Keratinocyte (primary cell): ENCODE measurements at regions not wholly inside any gene's neighbourhood (a gene's known extent, or its start where the extent isn't known, plus 50 kb on each side); places are given as distances from the start of the nearest gene placed in this dataset.
"Not testable (repeated sequence)": the region's sequence is repeated elsewhere in the genome, so short reads cannot be mapped to it uniquely, and the experiment has no call there.

Experiments
- DNase-seq: peaks from one replicate; pipeline ENCODE4 v3.0.0-alpha.2; 2011; ENCODE audit warnings: low read depth, missing footprints, low spot score
- FAIRE-seq: peaks from 2 replicates; lab custom pipeline; 2011; peaks lifted over from hg19 to GRCh38; lab: Jason Lieb, UNC
- H2AFZ ChIP-seq: 2 replicates; pipeline ENCODE4 v1.6.0; 2012; ENCODE audit warnings: low read length, control low read depth, inconsistent platforms; ENCODE audit not compliant: control insufficient read depth
- H3K27ac ChIP-seq: 2 replicates; pipeline ENCODE4 v1.5.1; 2011; ENCODE audit warnings: low read length; ENCODE audit not compliant: control insufficient read depth, insufficient read depth
- H3K27me3 ChIP-seq: 3 replicates; pipeline ENCODE4 v1.6.0; 2011; ENCODE audit warnings: low read length; ENCODE audit not compliant: control insufficient read depth, insufficient read depth; ENCODE audit errors: extremely low read depth
- H3K36me3 ChIP-seq, 2 experiments: 2 replicates in 1 of 2; 3 replicates in 1 of 2; pipeline ENCODE4 v1.5.1; 2011; ENCODE audit warnings: low read length in 2 of 2, mild to moderate bottlenecking in 1 of 2; ENCODE audit not compliant: control insufficient read depth in 2 of 2, insufficient read depth in 2 of 2; ENCODE audit errors: extremely low read depth in 1 of 2
- H3K4me1 ChIP-seq: 3 replicates; pipeline ENCODE4 v1.5.1; 2011; ENCODE audit warnings: low read length; ENCODE audit not compliant: control insufficient read depth, insufficient read depth; ENCODE audit errors: extremely low read depth
- H3K4me2 ChIP-seq: 3 replicates; pipeline ENCODE4 v1.6.0; 2011; ENCODE audit warnings: low read depth, low read length; ENCODE audit not compliant: control insufficient read depth, insufficient read depth; ENCODE audit errors: extremely low read depth
- H3K4me3 ChIP-seq, 3 experiments: fragments of 200-600 bp in 1 of 3; sonication (generic) in 1 of 3; 2 replicates in 2 of 3; 3 replicates in 1 of 3; pipeline ENCODE4 v1.5.1; 2011 to 2016; ENCODE audit warnings: low read length in 3 of 3, mild to moderate bottlenecking in 3 of 3, control low read depth in 2 of 3, inconsistent platforms in 1 of 3, low read depth in 1 of 3, mixed read lengths in 1 of 3, mixed run types in 1 of 3, moderate library complexity in 1 of 3; ENCODE audit not compliant: control insufficient read depth in 2 of 3, insufficient read depth in 2 of 3; ENCODE audit errors: extremely low read depth in 1 of 3
- H3K79me2 ChIP-seq: 2 replicates; pipeline ENCODE4 v1.6.0; 2012; ENCODE audit warnings: low read length; ENCODE audit not compliant: control insufficient read depth, insufficient read depth
- H3K9ac ChIP-seq: 3 replicates; pipeline ENCODE4 v1.6.0; 2011; ENCODE audit warnings: low read length; ENCODE audit not compliant: control insufficient read depth, insufficient read depth; ENCODE audit errors: extremely low read depth
- H3K9me1 ChIP-seq: 3 replicates; pipeline ENCODE4 v1.6.0; 2011; ENCODE audit warnings: low read length; ENCODE audit not compliant: control insufficient read depth, insufficient read depth; ENCODE audit errors: extremely low read depth
- H3K9me3 ChIP-seq: 2 replicates; pipeline ENCODE4 v1.5.1; 2012; ENCODE audit warnings: low read depth, low read length; ENCODE audit not compliant: control insufficient read depth
- H4K20me1 ChIP-seq: 3 replicates; pipeline ENCODE4 v1.6.0; 2011; ENCODE audit warnings: low read length; ENCODE audit not compliant: control insufficient read depth, insufficient read depth; ENCODE audit errors: extremely low read depth
- CTCF ChIP-seq, 3 experiments: IDR thresholded peaks in 1 of 3; conservative IDR thresholded peaks in 1 of 3; optimal IDR thresholded peaks in 1 of 3; 2 replicates in 2 of 3; 3 replicates in 1 of 3; pipeline versions ENCODE3 to v1.5.1; 2011; ENCODE audit warnings: low read length in 3 of 3, mild to moderate bottlenecking in 3 of 3, moderate library complexity in 2 of 3, control low read depth in 1 of 3, inconsistent platforms in 1 of 3; ENCODE audit not compliant: insufficient read depth in 2 of 3; ENCODE audit errors: extremely low read depth in 1 of 3
- EZH2 ChIP-seq: IDR thresholded peaks from one replicate; pipeline ENCODE4 v1.6.1; 2012; ENCODE audit warnings: inconsistent platforms, mild to moderate bottlenecking, low read length, moderate library complexity
- dilution Hi-C: fragments of 300-500 bp; cut with MboI; formaldehyde crosslinking; loops from one replicate; pipeline ENCODE4 v1.7.0; 2020; ENCODE audit warnings: low sequenced_read_pairs; ENCODE audit not compliant: extremely low pct_ligation_motif_present

GRCh38 chr11:28899706-28900105 lies 791.5 kb downstream of the METTL15 start:
- Histone ChIP-seq H3K27ac (no peak overlapping the region), H4K20me1 (no peaks in the 10 kb centered on the region), H3K9me1 (no peaks in the 10 kb centered on the region), H3K4me1 (no peaks in the 10 kb centered on the region), H3K4me2 (no peak overlapping the region), H2AFZ (no peak overlapping the region), H3K79me2 (no peaks in the 10 kb centered on the region), H3K4me3 (no peak overlapping the region), H3K9me3 (no peaks in the 10 kb centered on the region), H3K36me3 (no peaks in the 10 kb centered on the region), H3K9ac (no peak overlapping the region), H3K27me3 (no peaks in the 10 kb centered on the region)
- FAIRE-seq (no peak), DNase-seq (no peak)
- dilution Hi-C loops: no loop called here
- no peak for TF ChIP-seq EZH2
- TF ChIP-seq CTCF (optimal IDR thresholded peaks at IDR 0.05 in 1 of 3, IDR thresholded peaks at IDR 0.05 in 1 of 3, conservative IDR thresholded peaks at IDR 0.05 in 1 of 3; ENCODE audit: extremely low read depth in 1 of 3, insufficient read depth in 2 of 3, low read length in 3 of 3): no peak

- H2AFZ ChIP-seq, H3K36me3 ChIP-seq, H3K79me2 ChIP-seq, FAIRE-seq, H4K20me1 ChIP-seq, H3K27ac ChIP-seq, dilution Hi-C loops, H3K4me3 ChIP-seq, H3K27me3 ChIP-seq, DNase-seq, H3K4me2 ChIP-seq, H3K9me1 ChIP-seq, H3K9me3 ChIP-seq, H3K4me1 ChIP-seq, H3K9ac ChIP-seq: not testable (repeated sequence)
These were observed 782.4 kb downstream of the METTL15 start for GRCh38 chr11:28890601-28891040.

GRCh38 chr11:28887681-28888080 lies 779.5 kb downstream of the METTL15 start:
- Histone ChIP-seq H3K27me3 (no peaks in the 10 kb centered on the region), H3K4me2 (no peak overlapping the region), H3K4me3 (no peak overlapping the region), H3K27ac (no peak overlapping the region), H3K79me2 (no peaks in the 10 kb centered on the region), H3K9me1 (no peaks in the 10 kb centered on the region), H3K36me3 (no peaks in the 10 kb centered on the region), H3K4me1 (no peaks in the 10 kb centered on the region), H4K20me1 (no peaks in the 10 kb centered on the region), H2AFZ (no peak overlapping the region), H3K9me3 (no peaks in the 10 kb centered on the region), H3K9ac (no peak overlapping the region)
- DNase-seq (no peak), FAIRE-seq (no peak)
- dilution Hi-C loops: no loop called here
- no peak for TF ChIP-seq CTCF (optimal IDR thresholded peaks at IDR 0.05 in 1 of 3, IDR thresholded peaks at IDR 0.05 in 1 of 3, conservative IDR thresholded peaks at IDR 0.05 in 1 of 3; ENCODE audit: extremely low read depth in 1 of 3, insufficient read depth in 2 of 3, low read length in 3 of 3)
